Femur (tissue), 1 donor: ENCODE measurements at regions not wholly inside any gene's neighbourhood (a gene's known extent, or its start where the extent isn't known, plus 50 kb on each side); places are given as distances from the start of the nearest gene placed in this dataset.
"Not testable (repeated sequence)": the region's sequence is repeated elsewhere in the genome, so short reads cannot be mapped to it uniquely, and the experiment has no call there.

Experiments
- DNase-seq: peaks from one replicate; pipeline ENCODE4 v3.0.0-alpha.2; 2017

- peak; percentile 8 for DNase-seq
Observed at GRCh38 chr21:41584603-41585176, 76.7 kb upstream of the TMPRSS2 start.

DNA sequence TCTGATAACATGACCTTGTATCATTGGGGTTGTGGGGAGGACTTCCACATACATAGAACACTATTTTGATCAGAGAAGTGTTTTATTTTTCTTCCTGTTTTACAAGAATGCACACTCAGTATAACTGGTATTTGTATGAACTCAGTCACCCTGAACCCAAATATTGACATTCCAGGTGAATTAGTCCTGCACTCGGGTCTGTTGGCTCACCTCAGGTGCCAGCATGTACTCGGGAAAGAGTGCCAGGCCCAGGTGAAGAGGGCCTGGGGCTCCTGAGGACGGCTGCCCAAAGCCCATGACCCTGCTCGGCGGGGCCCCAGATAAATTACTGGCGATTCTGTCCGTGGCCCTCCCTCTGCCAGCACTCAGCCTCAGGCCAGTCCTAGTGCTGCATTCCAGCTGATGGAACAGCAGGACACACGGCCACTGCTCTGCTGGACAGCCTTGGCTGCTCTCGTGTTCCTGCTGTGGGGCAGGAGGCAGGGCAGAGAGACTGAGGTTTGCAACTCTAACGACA, 75.4 kb upstream of the TMPRSS2 start:
- peak; percentile 13 for DNase-seq

- DNase-seq = peak; percentile 4
Observed at GRCh38 chr21:41582866-41583265, 74.9 kb upstream of the TMPRSS2 start.

DNA sequence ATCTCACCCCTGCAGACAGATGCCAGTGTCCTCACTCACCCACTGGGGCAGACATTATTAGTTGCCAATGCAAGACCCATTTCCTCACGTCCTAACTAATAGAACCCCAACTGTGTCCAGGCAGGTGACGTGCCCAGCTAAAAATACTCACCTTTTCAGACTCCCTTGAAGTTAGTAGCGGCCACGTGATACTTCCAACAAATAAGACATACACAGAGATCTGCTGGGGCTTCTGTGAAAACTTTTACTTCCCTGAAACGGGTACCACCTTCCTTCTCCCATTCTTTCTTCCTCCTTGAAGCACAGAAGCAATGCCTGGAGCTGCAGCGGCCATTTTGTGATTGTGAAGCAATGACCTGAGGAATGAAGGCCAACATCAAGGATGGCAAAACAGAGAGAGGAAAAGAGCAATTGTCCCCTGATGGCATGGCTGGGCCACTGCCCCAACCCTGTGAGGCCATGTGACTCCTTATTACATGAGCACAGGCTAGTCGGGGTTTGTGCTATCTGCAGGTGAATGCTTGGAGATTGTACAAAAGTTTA, 74.4 kb upstream of the TMPRSS2 start:
- no peak for DNase-seq

- DNase-seq = no peak
Observed at GRCh38 chr21:41581592-41582228, 73.8 kb upstream of the TMPRSS2 start.

GRCh38 chr21:41580758-41581554, 73.0 kb upstream of the TMPRSS2 start:
- DNase-seq = peak; percentile 5

DNA sequence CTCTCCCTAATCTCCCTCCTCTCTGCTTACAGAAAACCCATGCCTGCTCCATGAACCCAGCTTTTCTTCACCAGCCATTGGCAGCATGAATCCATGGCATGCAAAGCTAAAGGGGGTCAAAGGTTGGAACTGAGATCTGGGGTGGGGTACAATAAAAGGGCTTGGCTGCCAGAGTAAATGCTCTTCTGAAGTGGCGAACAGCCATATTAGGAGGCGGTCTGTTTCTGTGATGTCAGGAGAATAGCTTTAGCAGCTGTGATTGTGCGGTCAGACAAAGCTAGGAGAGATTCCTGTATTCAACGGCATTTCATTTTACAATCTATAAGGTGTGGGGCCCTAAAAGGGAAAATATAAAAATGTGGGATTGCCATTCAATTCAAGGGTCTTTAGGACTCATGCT, 71.7 kb upstream of the TMPRSS2 start:
- DNase-seq = no peak

GRCh38 chr21:41578716-41579115, 70.8 kb upstream of the TMPRSS2 start:
- DNase-seq = no peak

DNA sequence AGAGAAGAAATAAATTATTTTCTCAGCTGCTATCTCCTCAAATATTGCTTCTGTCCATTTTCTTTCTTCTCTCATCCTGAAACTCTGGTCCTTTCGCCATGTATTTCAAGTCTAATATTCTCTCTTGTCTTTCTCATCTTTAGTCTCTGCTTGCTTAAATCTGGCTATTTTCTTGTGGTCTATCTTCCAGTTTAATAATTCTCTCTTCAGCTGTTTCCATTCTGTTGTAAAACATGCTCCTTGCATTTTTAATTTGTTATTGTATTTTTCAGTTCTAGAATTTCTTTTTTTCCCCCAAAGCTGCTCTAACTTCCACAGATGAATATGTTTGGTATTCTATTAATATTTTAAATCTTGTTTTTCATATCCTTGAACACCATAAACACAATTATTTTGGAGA, 70.1 kb upstream of the TMPRSS2 start:
- no peak for DNase-seq

GRCh38 chr21:41576013-41576615, 68.2 kb upstream of the TMPRSS2 start:
- DNase-seq = no peak

DNA sequence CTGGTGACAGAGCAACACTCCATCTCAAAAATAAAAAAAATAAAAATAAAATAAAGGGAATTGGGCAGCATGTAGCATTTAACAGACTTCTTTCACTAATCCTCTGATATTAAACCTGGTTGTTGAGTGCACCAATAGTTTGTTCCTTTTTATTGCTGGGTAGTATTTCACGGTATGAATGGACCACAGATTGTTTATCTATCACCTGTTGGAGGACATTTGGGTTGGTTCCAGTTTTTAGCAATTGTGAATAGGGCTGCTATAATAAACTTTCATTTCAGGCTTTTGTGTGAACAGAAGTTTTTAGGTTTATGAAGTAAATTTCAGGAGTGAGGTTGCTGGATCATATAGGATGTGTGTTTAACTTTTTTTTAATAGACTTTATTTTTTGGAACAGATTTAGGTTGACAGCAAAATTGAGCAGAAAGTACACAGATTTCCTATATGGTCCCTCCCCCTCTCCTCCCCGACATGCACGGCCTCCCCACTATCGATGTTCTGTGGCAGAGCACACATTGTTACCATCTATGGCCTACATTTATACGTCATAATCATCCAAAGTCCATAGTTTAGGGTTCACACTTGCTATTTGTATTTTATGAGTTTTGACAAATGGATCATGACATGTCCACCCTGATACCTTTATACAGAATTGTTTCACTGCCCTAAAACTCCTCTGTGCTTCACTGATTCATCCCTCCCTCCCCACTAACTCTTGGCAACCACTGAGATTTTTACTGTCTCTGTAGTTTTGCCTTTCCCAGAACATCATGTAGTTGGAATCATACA, 66.1 kb upstream of the TMPRSS2 start:
- no peak for DNase-seq

DNA sequence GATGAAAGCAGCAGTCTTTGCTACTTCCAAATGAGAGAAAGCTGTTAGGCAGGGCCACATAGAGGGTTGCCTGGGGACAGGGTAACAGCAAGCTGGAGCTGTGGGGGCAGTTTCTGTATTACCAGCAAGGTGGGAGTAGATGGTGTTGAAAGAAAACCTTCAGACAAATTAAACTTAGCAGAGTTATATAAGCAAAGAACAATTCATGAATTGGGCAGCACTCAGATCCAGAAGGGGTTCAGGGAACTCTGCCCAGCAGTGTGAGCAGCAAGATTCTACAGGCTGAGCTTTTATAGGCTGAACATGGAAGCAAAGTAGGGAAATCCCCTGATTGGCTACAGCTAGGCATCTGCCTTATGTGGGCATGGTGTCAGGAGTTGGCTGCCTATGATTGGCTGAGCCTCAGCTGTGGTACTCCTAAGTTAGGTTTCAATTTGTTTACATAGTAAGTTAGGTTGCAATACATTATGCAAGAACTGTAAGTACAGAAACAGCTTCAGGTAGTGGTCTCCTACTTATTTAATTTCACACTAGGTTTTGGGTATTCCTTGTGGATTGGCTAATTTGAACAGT, 64.1 kb upstream of the TMPRSS2 start:
- no peak for DNase-seq

DNA sequence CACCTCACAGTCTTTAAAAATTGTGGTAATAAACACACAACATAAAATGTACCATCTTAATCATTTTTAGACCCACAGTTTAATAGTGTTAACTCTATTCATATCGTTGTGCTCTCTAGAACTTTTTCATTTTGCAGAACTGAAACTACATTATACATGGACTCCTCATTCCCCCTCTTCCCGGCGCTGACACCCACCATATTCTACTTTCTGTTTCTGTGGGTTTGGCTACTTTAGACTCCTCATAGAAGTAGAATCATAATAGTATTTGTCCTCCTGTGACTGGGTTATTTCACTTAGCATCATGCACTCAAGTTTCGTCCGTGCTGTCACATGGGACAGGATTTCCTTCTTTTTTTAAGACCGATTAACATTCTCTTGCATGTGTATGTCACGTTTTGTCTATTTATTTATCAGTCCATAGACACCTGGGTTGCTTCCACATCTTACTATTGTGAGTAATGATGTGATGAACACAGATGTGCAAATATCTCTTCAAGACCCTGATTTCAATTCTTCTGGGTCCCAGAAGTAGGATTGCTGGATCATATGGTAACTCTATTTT, 62.9 kb upstream of the TMPRSS2 start:
- DNase-seq = no peak

GRCh38 chr21:41568606-41569385, 60.8 kb upstream of the TMPRSS2 start:
- no peak for DNase-seq

- DNase-seq = no peak
Observed at GRCh38 chr21:41567901-41568510, 60.0 kb upstream of the TMPRSS2 start.

DNA sequence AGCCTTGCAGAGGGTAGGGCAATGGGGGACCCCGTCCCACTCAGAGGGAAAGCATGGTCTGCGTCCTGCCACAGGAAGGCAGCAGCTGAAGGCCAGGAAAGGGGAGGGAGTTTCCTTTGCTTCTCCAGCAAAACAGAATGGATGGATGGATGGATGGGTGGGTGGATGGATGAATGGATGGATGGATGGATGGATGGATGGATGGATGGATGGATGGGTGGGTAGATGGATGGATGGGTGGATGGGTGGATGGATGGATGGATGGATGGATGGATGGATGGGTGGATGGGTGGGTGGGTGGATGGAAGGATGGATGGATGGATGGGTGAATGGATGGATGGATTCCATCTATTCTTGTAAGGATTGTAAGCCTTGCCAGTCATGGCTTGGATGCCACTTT, 59.3 kb upstream of the TMPRSS2 start:
- not testable (repeated sequence) for DNase-seq

DNA sequence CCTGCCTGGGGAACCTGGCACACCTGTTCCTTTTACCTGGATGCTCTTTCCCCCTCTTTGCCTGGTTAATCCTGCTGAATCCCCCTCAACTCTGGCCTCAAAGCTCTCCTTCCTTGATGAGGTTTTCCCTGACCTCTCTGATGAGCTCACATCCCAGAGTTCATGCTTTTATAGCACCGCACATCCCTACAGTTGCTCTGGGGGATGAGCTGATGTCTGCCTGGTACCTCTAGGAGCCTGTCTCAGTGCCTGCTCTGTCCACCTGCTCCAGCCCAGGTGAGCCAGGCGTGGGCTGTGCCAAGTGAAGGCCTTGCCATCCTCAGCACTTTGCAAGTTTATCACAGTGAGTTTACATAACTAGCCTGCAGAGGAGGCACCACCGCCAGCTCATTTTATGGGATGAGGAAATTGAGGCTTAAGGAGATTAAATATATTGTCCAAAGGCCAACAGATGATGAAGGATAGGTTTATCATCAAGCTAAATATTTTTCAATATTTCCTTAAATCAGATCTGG, 58.6 kb upstream of the TMPRSS2 start:
- no peak for DNase-seq

GRCh38 chr21:41565550-41565949, 57.6 kb upstream of the TMPRSS2 start:
- no peak for DNase-seq

DNA sequence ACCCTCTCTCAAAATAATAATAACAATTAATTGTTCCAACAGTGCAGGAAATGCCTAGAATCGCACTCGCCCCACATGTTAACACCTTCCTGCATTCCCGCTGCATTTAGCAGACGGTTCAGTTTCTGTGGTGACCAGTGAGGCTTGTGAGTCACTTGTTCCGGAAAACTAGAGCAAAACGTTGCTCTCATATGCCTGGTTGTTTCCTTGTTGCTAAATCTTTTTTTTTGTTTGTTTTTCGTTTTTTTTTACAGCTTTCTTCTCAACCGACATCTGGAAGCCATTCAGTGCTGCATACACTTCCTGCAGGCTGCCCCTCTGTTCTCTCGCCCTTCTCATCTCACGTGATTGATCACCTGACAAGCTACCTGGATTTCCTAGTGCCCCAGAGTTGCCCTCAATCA, 56.9 kb upstream of the TMPRSS2 start:
- no peak for DNase-seq
